K562 (cell line): ENCODE measurements at regions not wholly inside any gene's neighbourhood (a gene's known extent, or its start where the extent isn't known, plus 50 kb on each side); places are given as distances from the start of the nearest gene placed in this dataset.

Experiments used
- ATAC-seq: fragments of 200-7000 bp; cut with Tn5 transposase; 3 replicates; pipeline ENCODE4 v1.9.1; 2020; ENCODE audit warnings: moderate library complexity
- BruUV-seq: library from RNA; stranded (reverse); fragments of 400-500 nt; replicated peaks from 2 replicates; lab custom pipeline; 2021; lab: Mats Ljungman, UMichigan
- CTCF ChIA-PET: fragments of 300-600 bp; formaldehyde crosslinking; extraction: SDS; loops from one replicate; lab custom pipeline; 2021; ENCODE audit warnings: low intra/inter-chr PET ratio; lab: Yijun Ruan, JAX
- POLR2A ChIA-PET: fragments of 300-600, 350-650 bp; sonication (Branson Sonifier 250); formaldehyde crosslinking; extraction: SDS; loops from one replicate; lab custom pipeline; 2021; ENCODE audit warnings: antibody characterized with exemption, inconsistent platforms; lab: Yijun Ruan, JAX
- DNase-seq, 4 experiments: peaks; one replicate each; pipeline versions ENCODE4 v3.0.0 to v3.0.0-alpha.2; 2011 to 2018; ENCODE audit warnings: low spot score in 3 of 4, mixed read lengths in 3 of 4; ENCODE audit errors: extremely low read depth in 1 of 4
- FAIRE-seq: peaks from 2 replicates; lab custom pipeline; 2011; peaks lifted over from hg19 to GRCh38; lab: Jason Lieb, UNC
- H2AFZ ChIP-seq: 2 replicates; pipeline ENCODE4 v1.6.0; 2011; ENCODE audit warnings: low read depth, low read length, control low read depth, inconsistent platforms
- H3K27ac ChIP-seq: fragments of 200-600 bp; 3 replicates; pipeline ENCODE4 v1.8.0; 2011; ENCODE audit warnings: low read depth, mild to moderate bottlenecking, control low read depth, inconsistent platforms, low read length, moderate library complexity, mixed read lengths; ENCODE audit errors: extremely low read depth
- H3K27me3 ChIP-seq, 2 experiments: fragments of 300-600 bp in 1 of 2; 2 replicates in 1 of 2; 3 replicates in 1 of 2; pipeline versions ENCODE4 v1.6.0 to v1.8.0; 2011; ENCODE audit warnings: inconsistent platforms in 2 of 2, low read length in 2 of 2, mild to moderate bottlenecking in 1 of 2, mixed read lengths in 1 of 2, moderate library complexity in 1 of 2; ENCODE audit not compliant: control insufficient read depth in 2 of 2, insufficient read depth in 2 of 2
- H3K36me3 ChIP-seq: fragments of 300-600 bp; 3 replicates; pipeline ENCODE4 v1.8.0; 2011; ENCODE audit warnings: mild to moderate bottlenecking, low read length, inconsistent platforms; ENCODE audit not compliant: control insufficient read depth, insufficient read depth
- H3K4me1 ChIP-seq, 2 experiments: fragments of 200-600 bp in 1 of 2; replicated peaks in 1 of 2; 2 replicates in 1 of 2; 3 replicates in 1 of 2; pipeline versions ENCODE4 v1.5.1 to v1.8.0; 2011; ENCODE audit warnings: inconsistent platforms in 2 of 2, low read length in 2 of 2, mild to moderate bottlenecking in 1 of 2, mixed read lengths in 1 of 2, moderate library complexity in 1 of 2; ENCODE audit not compliant: control insufficient read depth in 2 of 2, insufficient read depth in 2 of 2
- H3K4me2 ChIP-seq: 2 replicates; pipeline ENCODE4 v1.6.1; 2011; ENCODE audit warnings: low read length, control low read depth, inconsistent platforms, mixed read lengths; ENCODE audit not compliant: insufficient read depth
- H3K4me3 ChIP-seq: fragments of 200-600 bp; sonication (generic), shearing (Covaris generic); 2 replicates; pipeline ENCODE4 v1.5.1; 2016; ENCODE audit warnings: control low read depth, inconsistent platforms
- H3K79me2 ChIP-seq: fragments of 200-600 bp; 3 replicates; pipeline ENCODE4 v1.8.0; 2011; ENCODE audit warnings: low read length, inconsistent platforms; ENCODE audit not compliant: control insufficient read depth, insufficient read depth
- H3K9ac ChIP-seq, 2 experiments: 2 replicates each; pipeline versions ENCODE4 v1.6.0 to v1.6.1; 2011; ENCODE audit warnings: low read depth in 2 of 2, low read length in 2 of 2, control low read depth in 1 of 2, inconsistent platforms in 1 of 2, mild to moderate bottlenecking in 1 of 2, mixed read lengths in 1 of 2; ENCODE audit not compliant: insufficient read depth in 1 of 2
- H3K9me1 ChIP-seq: one replicate; pipeline ENCODE4 v1.6.0; 2011; ENCODE audit warnings: inconsistent platforms, mild to moderate bottlenecking, low read length, moderate library complexity; ENCODE audit not compliant: control insufficient read depth, insufficient read depth
- H3K9me3 ChIP-seq: replicated peaks from 2 replicates; pipeline ENCODE4 v1.5.1; 2011; ENCODE audit warnings: low read depth, low read length, inconsistent platforms; ENCODE audit not compliant: control insufficient read depth, insufficient read depth
- H4K20me1 ChIP-seq: replicated peaks from 2 replicates; pipeline ENCODE4 v1.6.1; 2011; ENCODE audit warnings: low read length, inconsistent platforms, mixed read lengths; ENCODE audit not compliant: control insufficient read depth, insufficient read depth
- CEBPG ChIP-seq, 3 experiments: fragments of 200-800 bp in 1 of 3; sonication (Bioruptor generic) in 1 of 3; sonication (generic) in 1 of 3; formaldehyde crosslinking in 1 of 3; IDR thresholded peaks in 2 of 3; conservative IDR thresholded peaks in 1 of 3; 2 replicates each; pipeline versions ENCODE4 v1.6.1 to v1.8.0; 2016 to 2022; ENCODE audit warnings: missing compliant biosample characterization in 2 of 3, missing genetic modification characterization in 2 of 3, mild to moderate bottlenecking in 1 of 3, missing genetic modification reagents in 1 of 3
- MEIS2 ChIP-seq: fragments of 450-650 bp; IDR thresholded peaks from 2 replicates; pipeline ENCODE4 v1.6.1; 2014; ENCODE audit warnings: mild to moderate bottlenecking; ENCODE audit not compliant: partially characterized antibody
- NR2C1 ChIP-seq, 2 experiments: fragments of 450-650 bp; IDR thresholded peaks; 2 replicates each; pipeline ENCODE4 v1.6.1; 2017; ENCODE audit warnings: mild to moderate bottlenecking in 2 of 2, antibody characterized with exemption in 1 of 2, inconsistent platforms in 1 of 2, missing compliant biosample characterization in 1 of 2, missing genetic modification characterization in 1 of 2
- PTRF ChIP-seq: fragments of 450-650 bp; IDR thresholded peaks from 2 replicates; pipeline ENCODE4 v1.6.1; 2016; ENCODE audit warnings: mild to moderate bottlenecking, missing genetic modification characterization, missing compliant biosample characterization
- RFX5 ChIP-seq: IDR thresholded peaks from 2 replicates; pipeline ENCODE4 v1.6.1; 2011; ENCODE audit warnings: low read depth, mild to moderate bottlenecking, improper control_type of control experiment, low read length
- TAF1 ChIP-seq: IDR thresholded peaks from 2 replicates; pipeline ENCODE4 v1.6.1; 2011; ENCODE audit warnings: mild to moderate bottlenecking, low read length, moderate library complexity; ENCODE audit not compliant: insufficient read depth, control insufficient read depth, severe bottlenecking; ENCODE audit errors: extremely low read depth
- TAL1 ChIP-seq: fragments of 450-650 bp; IDR thresholded peaks from 2 replicates; pipeline ENCODE4 v1.6.1; 2016; ENCODE audit warnings: mild to moderate bottlenecking
- TCF3 ChIP-seq: sonication (generic); formaldehyde crosslinking; IDR thresholded peaks from 2 replicates; pipeline ENCODE4 v1.4.0; 2020; ENCODE audit warnings: mild to moderate bottlenecking, missing genetic modification reagents
- TEAD4 ChIP-seq, 2 experiments: sonication (generic) in 1 of 2; formaldehyde crosslinking in 1 of 2; IDR thresholded peaks; 2 replicates each; pipeline versions ENCODE4 v1.6.1 to v1.8.0; 2012 to 2022; ENCODE audit warnings: borderline replicate concordance in 1 of 2, inconsistent platforms in 1 of 2, low read length in 1 of 2, mild to moderate bottlenecking in 1 of 2, missing genetic modification reagents in 1 of 2
- ZNF175 ChIP-seq: fragments of 200-800 bp; sonication (Bioruptor generic); IDR thresholded peaks from 2 replicates; pipeline ENCODE4 v1.6.1; 2016; ENCODE audit warnings: low read depth, mild to moderate bottlenecking, missing genetic modification characterization, missing compliant biosample characterization
- ZNF586 ChIP-seq: fragments of 450-650 bp; formaldehyde crosslinking; conservative IDR thresholded peaks from 2 replicates; pipeline ENCODE4 v1.4.0; 2020; ENCODE audit warnings: mild to moderate bottlenecking, moderate library complexity
- ZNF77 ChIP-seq: fragments of 250-450 bp; sonication (Bioruptor Pico); IDR thresholded peaks from 2 replicates; pipeline ENCODE4 v1.5.0; 2020
- ZSCAN32 ChIP-seq: fragments of 450-650 bp; formaldehyde crosslinking; IDR thresholded peaks from 2 replicates; pipeline ENCODE4 v1.4.0; 2020; ENCODE audit warnings: mild to moderate bottlenecking, moderate library complexity
- in situ Hi-C: fragments of 300-500 bp; cut with MboI; formaldehyde crosslinking; loops from 4 replicates; pipeline ENCODE4 v1.15.0; 2018; ENCODE audit warnings: inconsistent platforms, mixed read lengths
- intact Hi-C: fragments of 100-400 bp; cut with micrococcal nuclease; formaldehyde crosslinking; loops from 2 replicates; pipeline ENCODE4 v1.14.2; 2022
- TF ChIP-seq, protein P1 (sequence below): fragments of 450-650 bp; formaldehyde crosslinking; IDR thresholded peaks from 2 replicates; pipeline ENCODE4 v1.4.0; 2022; ENCODE audit warnings: mild to moderate bottlenecking, moderate library complexity
- TF ChIP-seq, protein P2 (sequence below): sonication (generic); formaldehyde crosslinking; IDR thresholded peaks from 2 replicates; pipeline ENCODE4 v1.8.0; 2022; ENCODE audit warnings: mild to moderate bottlenecking, missing genetic modification reagents, borderline replicate concordance
- TF ChIP-seq, protein P3 (sequence below), 2 experiments: IDR thresholded peaks in 1 of 2; conservative IDR thresholded peaks in 1 of 2; 2 replicates each; pipeline ENCODE4 v1.6.1; 2016; ENCODE audit warnings: low read depth in 2 of 2, mild to moderate bottlenecking in 1 of 2, missing compliant biosample characterization in 1 of 2, missing genetic modification characterization in 1 of 2, moderate library complexity in 1 of 2

DNA sequence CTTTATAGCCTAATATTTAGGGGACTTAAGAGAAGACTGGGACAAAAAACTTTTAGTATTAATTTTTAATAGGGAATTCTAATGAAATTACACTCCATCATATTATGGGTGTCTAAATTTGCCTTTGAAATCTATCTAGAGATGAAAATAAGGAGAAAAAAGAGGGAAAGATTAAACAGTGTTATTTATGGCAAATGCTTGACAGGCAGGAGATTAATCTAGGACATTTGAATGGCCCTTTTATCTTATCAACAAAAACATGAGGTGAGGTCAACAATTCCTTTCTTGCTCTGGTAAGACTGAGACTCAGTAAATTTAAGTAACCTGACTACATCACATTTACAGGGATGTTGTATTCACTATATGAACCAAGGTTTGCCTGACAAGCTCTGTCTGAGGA lies 852.8 kb upstream of the CTNND2 start:
- FAIRE-seq = peak; percentile 37
- Histone ChIP-seq H3K27me3 (no peaks in the 10 kb centered on the region), H3K9me1 (no peaks in the 10 kb centered on the region), H3K4me2 (no peak overlapping the region), H3K4me3 (no peak overlapping the region), H3K36me3 (no peaks in the 10 kb centered on the region), H3K9me3 (no peaks in the 10 kb centered on the region; the same call in 1 of the 2 replicates), H3K9ac (no peak overlapping the region), H3K4me1 (no peaks in the 10 kb centered on the region; a peak in 1 of 5 replicates), H2AFZ (no peak overlapping the region), H4K20me1 (no peaks in the 10 kb centered on the region), H3K27ac (no peak overlapping the region), H3K79me2 (no peaks in the 10 kb centered on the region)
- DNase-seq = peak in 2 of 4 experiments; percentile 14 to 25
- POLR2A ChIA-PET = interaction anchor here (0.8 kb wide), 1 partner anchor 11 kb away, joined by 3 read pairs; no protein-coding TSS in a partner anchor
- BruUV-seq = no TSS peak
- CTCF ChIA-PET = no interaction called here
- intact Hi-C loops = no loop called here
- in situ Hi-C loops = no loop called here
- no peak; the same call in 2 of the 3 replicates for ATAC-seq
- no peak for TF ChIP-seq ZSCAN32 (CRISPR knock-in tag)
- TF ChIP-seq TAF1 = no peak
- TF ChIP-seq TCF3 (CRISPR knock-in tag) = peak; percentile 36
- no peak for TF ChIP-seq ZNF77 (CRISPR knock-in tag)
- no peak for TF ChIP-seq ZNF175
- TF ChIP-seq CEBPG (CRISPR knock-in tag; IDR thresholded peaks at IDR 0.05) = no peak
- TF ChIP-seq CEBPG (tag; conservative IDR thresholded peaks at IDR 0.05 in 1 of 2, IDR thresholded peaks at IDR 0.05 in 1 of 2) = no peak
- no peak for TF ChIP-seq NR2C1 (IDR thresholded peaks at IDR 0.05)
- 0 out of 2 replicates have a peak, but pooled peaks have one; percentile 24 for TF ChIP-seq NR2C1 (tag; IDR thresholded peaks at IDR 0.05)
- peak; percentile 37 for TF ChIP-seq TAL1
- TF ChIP-seq, protein P1, sequence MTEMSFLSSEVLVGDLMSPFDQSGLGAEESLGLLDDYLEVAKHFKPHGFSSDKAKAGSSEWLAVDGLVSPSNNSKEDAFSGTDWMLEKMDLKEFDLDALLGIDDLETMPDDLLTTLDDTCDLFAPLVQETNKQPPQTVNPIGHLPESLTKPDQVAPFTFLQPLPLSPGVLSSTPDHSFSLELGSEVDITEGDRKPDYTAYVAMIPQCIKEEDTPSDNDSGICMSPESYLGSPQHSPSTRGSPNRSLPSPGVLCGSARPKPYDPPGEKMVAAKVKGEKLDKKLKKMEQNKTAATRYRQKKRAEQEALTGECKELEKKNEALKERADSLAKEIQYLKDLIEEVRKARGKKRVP (CRISPR knock-in tag) = no peak
- TF ChIP-seq, protein P2, sequence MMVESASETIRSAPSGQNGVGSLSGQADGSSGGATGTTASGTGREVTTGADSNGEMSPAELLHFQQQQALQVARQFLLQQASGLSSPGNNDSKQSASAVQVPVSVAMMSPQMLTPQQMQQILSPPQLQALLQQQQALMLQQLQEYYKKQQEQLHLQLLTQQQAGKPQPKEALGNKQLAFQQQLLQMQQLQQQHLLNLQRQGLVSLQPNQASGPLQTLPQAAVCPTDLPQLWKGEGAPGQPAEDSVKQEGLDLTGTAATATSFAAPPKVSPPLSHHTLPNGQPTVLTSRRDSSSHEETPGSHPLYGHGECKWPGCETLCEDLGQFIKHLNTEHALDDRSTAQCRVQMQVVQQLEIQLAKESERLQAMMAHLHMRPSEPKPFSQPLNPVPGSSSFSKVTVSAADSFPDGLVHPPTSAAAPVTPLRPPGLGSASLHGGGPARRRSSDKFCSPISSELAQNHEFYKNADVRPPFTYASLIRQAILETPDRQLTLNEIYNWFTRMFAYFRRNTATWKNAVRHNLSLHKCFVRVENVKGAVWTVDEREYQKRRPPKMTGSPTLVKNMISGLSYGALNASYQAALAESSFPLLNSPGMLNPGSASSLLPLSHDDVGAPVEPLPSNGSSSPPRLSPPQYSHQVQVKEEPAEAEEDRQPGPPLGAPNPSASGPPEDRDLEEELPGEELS (CRISPR knock-in tag) = no peak
- 0 out of 2 replicates have a peak, but pooled peaks have one; percentile 25 for TF ChIP-seq TEAD4 (IDR thresholded peaks at IDR 0.05; ENCODE audit: low read length)
- TF ChIP-seq TEAD4 (CRISPR knock-in tag; IDR thresholded peaks at IDR 0.05; ENCODE audit: borderline replicate concordance) = no peak
- TF ChIP-seq RFX5 = no peak
- no peak for TF ChIP-seq ZNF586 (CRISPR knock-in tag)
- TF ChIP-seq PTRF (tag) = no peak
- TF ChIP-seq MEIS2 = peak; percentile 93
- TF ChIP-seq, protein P3, sequence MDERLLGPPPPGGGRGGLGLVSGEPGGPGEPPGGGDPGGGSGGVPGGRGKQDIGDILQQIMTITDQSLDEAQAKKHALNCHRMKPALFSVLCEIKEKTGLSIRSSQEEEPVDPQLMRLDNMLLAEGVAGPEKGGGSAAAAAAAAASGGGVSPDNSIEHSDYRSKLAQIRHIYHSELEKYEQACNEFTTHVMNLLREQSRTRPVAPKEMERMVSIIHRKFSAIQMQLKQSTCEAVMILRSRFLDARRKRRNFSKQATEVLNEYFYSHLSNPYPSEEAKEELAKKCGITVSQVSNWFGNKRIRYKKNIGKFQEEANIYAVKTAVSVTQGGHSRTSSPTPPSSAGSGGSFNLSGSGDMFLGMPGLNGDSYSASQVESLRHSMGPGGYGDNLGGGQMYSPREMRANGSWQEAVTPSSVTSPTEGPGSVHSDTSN (CRISPR knock-in tag; IDR thresholded peaks at IDR 0.05; ENCODE audit: low read depth) = no peak
- TF ChIP-seq, protein P3 (tag; conservative IDR thresholded peaks at IDR 0.05; ENCODE audit: low read depth) = peak; percentile 65
